Ishikawa (cell line): ENCODE measurements at regions not wholly inside any gene's neighbourhood (a gene's known extent, or its start where the extent isn't known, plus 50 kb on each side); places are given as distances from the start of the nearest gene placed in this dataset.

ENCODE experiments used
- CEBPB ChIP-seq: IDR thresholded peaks from 2 replicates; pipeline ENCODE4 v1.6.1; 2012
- CREB1 ChIP-seq: IDR thresholded peaks from 2 replicates; pipeline ENCODE4 v1.6.1; 2012; ENCODE audit warnings: low read depth
- EGR1 ChIP-seq: IDR thresholded peaks from 2 replicates; pipeline ENCODE4 v1.6.1; 2012
- EP300 ChIP-seq: IDR thresholded peaks from 2 replicates; pipeline ENCODE4 v1.6.1; 2012; ENCODE audit warnings: borderline replicate concordance
- FOXM1 ChIP-seq: IDR thresholded peaks from 2 replicates; pipeline ENCODE4 v1.6.1; 2012; ENCODE audit warnings: low read depth, borderline replicate concordance
- RAD21 ChIP-seq: IDR thresholded peaks from 2 replicates; pipeline ENCODE4 v1.6.1; 2012; ENCODE audit warnings: low read depth
- TAF1 ChIP-seq: IDR thresholded peaks from 2 replicates; pipeline ENCODE4 v1.6.1; 2012; ENCODE audit warnings: low read depth, mild to moderate bottlenecking
- TCF12 ChIP-seq: IDR thresholded peaks from 2 replicates; pipeline ENCODE4 v1.6.1; 2012; ENCODE audit warnings: low read depth
- TEAD4 ChIP-seq: IDR thresholded peaks from 2 replicates; pipeline ENCODE4 v1.6.1; 2012
- YY1 ChIP-seq: IDR thresholded peaks from 2 replicates; pipeline ENCODE4 v1.6.1; 2012; ENCODE audit warnings: low read depth
- ZBTB7A ChIP-seq: IDR thresholded peaks from 2 replicates; pipeline ENCODE4 v1.6.1; 2012; ENCODE audit warnings: low read depth
- TF ChIP-seq, protein P1 (sequence below): IDR thresholded peaks from 2 replicates; pipeline ENCODE4 v1.6.1; 2012; ENCODE audit warnings: low read depth, mild to moderate bottlenecking
- TF ChIP-seq, protein P2 (sequence below): IDR thresholded peaks from 2 replicates; pipeline ENCODE4 v1.6.1; 2012
- TF ChIP-seq, protein P3 (sequence below): IDR thresholded peaks from 2 replicates; pipeline ENCODE4 v1.6.1; 2012

DNA sequence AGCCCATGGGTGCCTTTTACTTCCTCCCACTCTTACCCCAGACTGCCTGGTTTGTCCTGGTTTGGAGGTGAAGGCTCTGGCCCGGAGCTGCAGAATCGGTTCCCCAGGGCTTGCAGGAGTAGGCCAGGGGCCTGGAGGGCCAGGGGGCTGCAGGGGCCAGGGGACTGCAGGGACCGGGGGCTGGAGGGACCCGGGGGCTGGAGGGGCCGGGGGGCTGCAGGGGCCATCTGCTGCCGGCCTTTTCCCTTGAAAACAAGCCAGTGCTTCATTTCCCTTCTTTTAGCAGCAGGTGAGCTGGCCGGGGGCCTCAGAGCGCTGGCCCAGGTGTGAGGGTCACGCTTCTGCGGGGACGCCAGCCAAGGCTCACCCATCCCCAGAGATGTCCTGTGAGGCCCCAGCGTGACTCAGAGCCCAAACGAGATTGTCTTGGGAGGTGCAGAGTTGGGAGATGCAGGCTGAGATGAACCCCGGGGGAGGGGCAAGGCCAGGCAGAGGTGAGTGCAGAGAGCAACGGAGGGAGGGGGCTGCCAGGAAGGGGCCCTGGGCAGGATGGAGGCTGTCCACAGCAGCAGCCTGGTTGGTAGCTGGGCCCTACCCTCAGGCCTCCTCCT, 154.9 kb downstream of the KIF26A start:
- TF ChIP-seq, protein P1, sequence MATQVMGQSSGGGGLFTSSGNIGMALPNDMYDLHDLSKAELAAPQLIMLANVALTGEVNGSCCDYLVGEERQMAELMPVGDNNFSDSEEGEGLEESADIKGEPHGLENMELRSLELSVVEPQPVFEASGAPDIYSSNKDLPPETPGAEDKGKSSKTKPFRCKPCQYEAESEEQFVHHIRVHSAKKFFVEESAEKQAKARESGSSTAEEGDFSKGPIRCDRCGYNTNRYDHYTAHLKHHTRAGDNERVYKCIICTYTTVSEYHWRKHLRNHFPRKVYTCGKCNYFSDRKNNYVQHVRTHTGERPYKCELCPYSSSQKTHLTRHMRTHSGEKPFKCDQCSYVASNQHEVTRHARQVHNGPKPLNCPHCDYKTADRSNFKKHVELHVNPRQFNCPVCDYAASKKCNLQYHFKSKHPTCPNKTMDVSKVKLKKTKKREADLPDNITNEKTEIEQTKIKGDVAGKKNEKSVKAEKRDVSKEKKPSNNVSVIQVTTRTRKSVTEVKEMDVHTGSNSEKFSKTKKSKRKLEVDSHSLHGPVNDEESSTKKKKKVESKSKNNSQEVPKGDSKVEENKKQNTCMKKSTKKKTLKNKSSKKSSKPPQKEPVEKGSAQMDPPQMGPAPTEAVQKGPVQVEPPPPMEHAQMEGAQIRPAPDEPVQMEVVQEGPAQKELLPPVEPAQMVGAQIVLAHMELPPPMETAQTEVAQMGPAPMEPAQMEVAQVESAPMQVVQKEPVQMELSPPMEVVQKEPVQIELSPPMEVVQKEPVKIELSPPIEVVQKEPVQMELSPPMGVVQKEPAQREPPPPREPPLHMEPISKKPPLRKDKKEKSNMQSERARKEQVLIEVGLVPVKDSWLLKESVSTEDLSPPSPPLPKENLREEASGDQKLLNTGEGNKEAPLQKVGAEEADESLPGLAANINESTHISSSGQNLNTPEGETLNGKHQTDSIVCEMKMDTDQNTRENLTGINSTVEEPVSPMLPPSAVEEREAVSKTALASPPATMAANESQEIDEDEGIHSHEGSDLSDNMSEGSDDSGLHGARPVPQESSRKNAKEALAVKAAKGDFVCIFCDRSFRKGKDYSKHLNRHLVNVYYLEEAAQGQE: no peak
- TF ChIP-seq, protein P2, sequence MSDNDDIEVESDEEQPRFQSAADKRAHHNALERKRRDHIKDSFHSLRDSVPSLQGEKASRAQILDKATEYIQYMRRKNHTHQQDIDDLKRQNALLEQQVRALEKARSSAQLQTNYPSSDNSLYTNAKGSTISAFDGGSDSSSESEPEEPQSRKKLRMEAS: no peak
- no peak for TF ChIP-seq EP300
- no peak for TF ChIP-seq CREB1
- TF ChIP-seq, protein P3, sequence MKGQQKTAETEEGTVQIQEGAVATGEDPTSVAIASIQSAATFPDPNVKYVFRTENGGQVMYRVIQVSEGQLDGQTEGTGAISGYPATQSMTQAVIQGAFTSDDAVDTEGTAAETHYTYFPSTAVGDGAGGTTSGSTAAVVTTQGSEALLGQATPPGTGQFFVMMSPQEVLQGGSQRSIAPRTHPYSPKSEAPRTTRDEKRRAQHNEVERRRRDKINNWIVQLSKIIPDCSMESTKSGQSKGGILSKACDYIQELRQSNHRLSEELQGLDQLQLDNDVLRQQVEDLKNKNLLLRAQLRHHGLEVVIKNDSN: no peak
- no peak for TF ChIP-seq TAF1
- TF ChIP-seq TEAD4: no peak
- TF ChIP-seq YY1: no peak
- TF ChIP-seq EGR1: no peak
- no peak for TF ChIP-seq CEBPB
- no peak for TF ChIP-seq FOXM1
- no peak for TF ChIP-seq TCF12
- TF ChIP-seq RAD21: no peak
- no peak for TF ChIP-seq ZBTB7A
